GM12891 (cell line): ENCODE measurements at regions not wholly inside any gene's neighbourhood (a gene's known extent, or its start where the extent isn't known, plus 50 kb on each side); places are given as distances from the start of the nearest gene placed in this dataset.

ENCODE experiments used
- DNase-seq: peaks from one replicate; pipeline ENCODE4 v3.0.0; 2011; ENCODE audit warnings: low spot score; ENCODE audit not compliant: insufficient read length
- FAIRE-seq: peaks from 2 replicates; lab custom pipeline; 2011; peaks lifted over from hg19 to GRCh38; lab: Jason Lieb, UNC
- PAX5 ChIP-seq: IDR thresholded peaks from 2 replicates; pipeline ENCODE4 v1.6.1; 2011; ENCODE audit warnings: low read length, moderate library complexity, mild to moderate bottlenecking; ENCODE audit not compliant: insufficient read depth, severe bottlenecking
- POLR2A ChIP-seq: IDR thresholded peaks from 2 replicates; pipeline ENCODE4 v1.6.1; 2011; ENCODE audit warnings: low read depth, low read length, control low read depth
- POLR2AphosphoS5 ChIP-seq: IDR thresholded peaks from 2 replicates; pipeline ENCODE4 v1.6.1; 2011; ENCODE audit warnings: low read depth, low read length, control low read depth
- POU2F2 ChIP-seq: IDR thresholded peaks from 2 replicates; pipeline ENCODE4 v1.6.1; 2011; ENCODE audit warnings: low read depth, mild to moderate bottlenecking, control low read depth, low read length, moderate library complexity
- SPI1 ChIP-seq: IDR thresholded peaks from 2 replicates; pipeline ENCODE4 v1.6.1; 2011; ENCODE audit warnings: low read depth, low read length, control low read depth
- TAF1 ChIP-seq: IDR thresholded peaks from 2 replicates; pipeline ENCODE4 v1.6.1; 2011; ENCODE audit warnings: low read depth, low read length, control low read depth

- TF ChIP-seq POU2F2 (no peak), SPI1 (no peak), POLR2A (no peak), TAF1 (no peak), PAX5 (no peak), POLR2AphosphoS5 (no peak)
- no peak for DNase-seq
- no peak for FAIRE-seq
Measured at GRCh38 chr9:81191222-81191621, 498.1 kb downstream of the TLE1 start.

DNA sequence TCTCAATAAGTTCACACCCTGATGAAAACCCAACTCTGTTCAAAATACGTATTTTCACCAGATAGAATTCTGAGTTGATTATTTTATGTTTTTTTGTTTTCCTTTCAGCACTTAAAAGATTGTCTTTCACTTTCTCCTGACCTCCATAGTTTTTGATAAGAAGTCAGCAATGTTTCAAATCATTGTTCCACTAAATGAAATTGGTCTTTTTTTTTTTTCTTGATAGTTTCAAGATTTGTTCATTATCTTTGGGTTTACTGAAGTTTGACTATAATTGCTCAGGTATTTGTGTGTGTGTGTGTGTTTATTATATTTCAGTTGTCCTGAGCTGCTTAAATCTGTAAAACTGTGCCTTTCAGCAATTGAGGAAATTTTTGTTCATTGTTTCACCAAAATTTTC lies 498.7 kb downstream of the TLE1 start:
- TF ChIP-seq TAF1 (no peak), SPI1 (no peak), POLR2A (no peak)
- no peak for DNase-seq
- no peak for FAIRE-seq

DNA sequence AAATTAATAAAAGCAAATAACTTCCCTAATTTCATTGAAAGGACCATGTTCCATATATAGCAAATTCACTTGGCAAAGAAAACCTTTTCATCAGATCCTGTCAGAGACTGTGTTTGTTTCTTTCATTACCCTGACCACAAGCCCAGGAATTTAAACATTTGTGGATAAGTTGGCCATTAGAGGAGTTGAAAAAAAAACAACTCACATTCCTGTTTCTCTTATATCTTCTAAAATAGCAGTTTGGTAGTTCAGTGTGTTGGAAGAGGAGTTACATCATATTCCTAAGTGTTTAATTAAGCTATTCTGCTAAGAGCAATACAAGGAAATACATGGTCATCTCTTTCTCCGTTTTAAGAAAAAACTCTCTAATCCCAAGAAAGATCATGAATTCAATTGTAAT lies 505.6 kb downstream of the TLE1 start:
- DNase-seq = no peak
- no peak for FAIRE-seq
- TF ChIP-seq POU2F2 = no peak
- TF ChIP-seq TAF1 = no peak
- TF ChIP-seq PAX5 = no peak
- no peak for TF ChIP-seq POLR2A
- no peak for TF ChIP-seq SPI1
- no peak for TF ChIP-seq POLR2AphosphoS5

DNA sequence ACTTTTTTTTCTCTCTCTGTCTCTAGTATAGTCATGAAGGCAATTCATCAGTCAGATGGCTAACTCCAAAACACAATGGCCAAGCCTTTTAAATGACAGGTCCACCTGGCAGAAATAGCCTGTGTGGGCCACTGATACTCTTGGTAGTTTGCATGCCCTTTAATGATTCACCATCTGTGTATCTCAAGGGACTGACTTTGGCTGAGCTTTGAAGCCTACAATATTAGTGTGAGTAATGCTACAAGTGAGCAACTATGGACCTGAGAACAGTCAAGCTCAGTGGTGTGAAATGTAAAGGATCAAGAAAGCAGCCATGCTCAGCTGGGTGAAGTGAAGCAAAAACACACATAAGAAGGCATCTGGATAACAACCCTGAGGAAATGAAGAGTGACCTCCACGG lies 506.9 kb downstream of the TLE1 start:
- FAIRE-seq (no peak), DNase-seq (no peak)
- TF ChIP-seq POU2F2 (no peak), POLR2A (no peak), POLR2AphosphoS5 (no peak), PAX5 (no peak), TAF1 (no peak), SPI1 (no peak)

GRCh38 chr9:81174023-81174422 lies 515.3 kb downstream of the TLE1 start:
- FAIRE-seq (no peak), DNase-seq (no peak)
- TF ChIP-seq POLR2AphosphoS5 (no peak), POLR2A (no peak), TAF1 (no peak), PAX5 (no peak), SPI1 (no peak), POU2F2 (no peak)

DNA sequence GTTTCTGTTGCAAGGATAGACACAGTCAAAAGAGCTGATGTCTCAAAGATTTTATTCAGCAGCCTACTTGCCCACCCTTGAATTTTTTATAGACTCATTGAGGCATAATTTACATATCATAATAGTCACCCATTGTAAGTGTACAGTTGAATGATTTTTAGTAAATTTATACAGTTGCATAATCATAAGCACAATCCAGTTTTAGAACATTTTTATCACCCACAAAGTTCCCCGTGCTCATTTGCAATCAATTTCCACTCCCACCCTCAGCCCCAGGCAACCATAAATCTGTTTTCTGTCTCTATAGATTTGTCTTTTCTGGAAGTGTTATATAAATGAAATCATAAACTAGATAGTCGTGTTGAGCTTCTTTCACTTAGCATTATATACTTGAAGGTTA lies 517.7 kb downstream of the TLE1 start:
- no peak for DNase-seq
- TF ChIP-seq POLR2A = no peak
- TF ChIP-seq POLR2AphosphoS5 = no peak
- no peak for TF ChIP-seq TAF1
- no peak for TF ChIP-seq PAX5
- no peak for TF ChIP-seq SPI1
- TF ChIP-seq POU2F2 = no peak
- no peak for FAIRE-seq

GRCh38 chr9:81162361-81162760 lies 527.0 kb downstream of the TLE1 start:
- FAIRE-seq (no peak), DNase-seq (no peak)
- TF ChIP-seq POLR2AphosphoS5 (no peak), TAF1 (no peak), POLR2A (no peak), PAX5 (no peak), POU2F2 (no peak), SPI1 (no peak)

DNA sequence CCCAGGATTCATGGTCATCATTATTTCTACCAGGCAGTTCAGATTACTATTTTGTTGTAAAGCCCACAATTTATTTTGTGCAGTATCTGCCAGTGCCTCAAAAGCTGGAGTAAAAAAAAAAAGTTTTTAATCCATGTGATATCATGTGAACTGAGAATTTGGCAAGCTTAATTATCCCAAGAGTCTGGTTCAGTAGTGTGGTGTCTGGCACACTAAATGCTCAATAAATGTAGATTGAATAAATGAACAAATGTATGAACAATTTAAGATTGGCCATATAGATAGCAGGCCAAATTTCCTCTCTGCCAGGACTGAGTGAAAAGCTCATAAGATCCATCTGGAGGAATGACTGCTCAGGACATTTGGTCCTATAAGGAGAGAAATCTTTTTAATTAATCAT lies 533.0 kb downstream of the TLE1 start:
- DNase-seq = no peak
- FAIRE-seq = no peak
- TF ChIP-seq POU2F2 (no peak), SPI1 (no peak), PAX5 (no peak), TAF1 (no peak), POLR2A (no peak)

- FAIRE-seq (no peak), DNase-seq (no peak)
- no peak for TF ChIP-seq PAX5
- TF ChIP-seq SPI1 = no peak
- TF ChIP-seq POLR2AphosphoS5 = no peak
- TF ChIP-seq POLR2A = no peak
- no peak for TF ChIP-seq TAF1
- no peak for TF ChIP-seq POU2F2
Measured at GRCh38 chr9:81150016-81150625, 539.2 kb downstream of the TLE1 start.

GRCh38 chr9:81146684-81147337 lies 542.5 kb downstream of the TLE1 start:
- TF ChIP-seq PAX5 = no peak
- no peak for TF ChIP-seq POLR2A
- TF ChIP-seq POU2F2 = no peak
- no peak for TF ChIP-seq POLR2AphosphoS5
- no peak for TF ChIP-seq SPI1
- TF ChIP-seq TAF1 = no peak
- FAIRE-seq (no peak), DNase-seq (no peak)
